ENCODE measurements at regions not wholly inside any gene's neighbourhood (a gene's known extent, or its start where the extent isn't known, plus 50 kb on each side); places are given as distances from the start of the nearest gene placed in this dataset.

DNA sequence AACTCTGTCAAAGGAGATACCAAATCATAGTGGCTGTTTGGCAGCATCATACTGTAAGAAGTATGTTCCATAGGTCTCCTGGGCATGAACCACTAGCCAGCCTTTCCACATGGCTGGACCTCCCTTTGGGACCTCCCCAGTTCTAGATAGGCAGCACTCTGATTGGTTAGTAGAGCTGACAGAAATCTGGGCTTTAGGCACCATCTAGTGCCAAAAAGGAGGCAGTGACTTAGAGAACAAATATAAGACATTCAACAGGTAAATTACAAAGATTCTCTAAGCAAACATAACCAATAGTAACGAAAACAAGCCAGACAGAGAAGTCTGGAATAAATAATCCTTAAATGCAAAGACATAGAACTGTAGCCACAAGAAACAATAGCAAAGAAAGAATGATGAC is 148.0 kb upstream of the PDE3A start:
- H3K27ac Mint-ChIP-seq: no peak overlapping the region
- CTCF ChIA-PET: no interaction called here
- H3K4me3 Mint-ChIP-seq: no peak overlapping the region
- H3K4me1 Mint-ChIP-seq (ENCODE audit: low read depth): no peaks in the 10 kb centered on the region
- H3K9me3 Mint-ChIP-seq: peaks cover 2% of the 10 kb centered on the region
- no peaks in the 10 kb centered on the region for H3K27me3 Mint-ChIP-seq (ENCODE audit: low read depth)
- no peaks in the 10 kb centered on the region for H3K36me3 Mint-ChIP-seq (ENCODE audit: low read depth)
- no peak for DNase-seq
- intact Hi-C loops (cut with micrococcal nuclease): no loop called here

DNA sequence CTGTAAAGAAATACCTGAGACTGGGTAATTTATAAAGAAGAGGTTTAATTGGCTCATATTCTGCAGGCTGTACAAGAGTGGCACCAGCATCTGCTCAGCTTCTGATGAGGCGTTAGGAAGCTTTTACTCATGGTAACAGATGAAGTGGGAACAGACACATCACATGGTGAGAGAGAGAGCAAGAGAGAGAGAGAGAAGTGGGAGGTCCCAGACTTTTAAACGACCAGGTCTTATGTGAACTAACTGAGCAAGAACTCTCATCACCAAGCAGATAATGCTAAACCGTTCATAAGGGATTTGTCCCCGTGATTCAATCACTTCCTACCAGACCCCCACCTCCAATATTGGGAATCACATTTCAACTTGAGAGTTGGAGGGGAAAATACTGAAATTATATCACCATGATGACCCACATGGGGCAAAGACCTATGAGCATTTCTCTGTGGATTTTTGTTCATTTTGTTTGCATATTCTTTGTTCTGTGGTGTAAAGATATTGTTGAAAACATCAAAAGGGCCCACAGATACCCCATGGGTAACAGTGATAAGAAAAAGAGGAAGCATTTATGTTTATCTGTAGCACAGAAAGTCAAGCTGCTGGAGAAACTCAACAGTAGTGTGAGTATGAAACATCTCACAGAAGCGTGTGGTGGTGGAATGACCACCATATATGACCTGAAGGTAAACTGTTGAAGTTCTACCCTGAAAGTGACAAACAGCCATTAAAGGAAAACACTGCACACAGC is 135.2 kb upstream of the PDE3A start:
- Mint-ChIP-seq H3K4me3 (no peak overlapping the region), H3K36me3 (ENCODE audit: low read depth) (no peaks in the 10 kb centered on the region), H3K27me3 (ENCODE audit: low read depth) (no peaks in the 10 kb centered on the region)

DNA sequence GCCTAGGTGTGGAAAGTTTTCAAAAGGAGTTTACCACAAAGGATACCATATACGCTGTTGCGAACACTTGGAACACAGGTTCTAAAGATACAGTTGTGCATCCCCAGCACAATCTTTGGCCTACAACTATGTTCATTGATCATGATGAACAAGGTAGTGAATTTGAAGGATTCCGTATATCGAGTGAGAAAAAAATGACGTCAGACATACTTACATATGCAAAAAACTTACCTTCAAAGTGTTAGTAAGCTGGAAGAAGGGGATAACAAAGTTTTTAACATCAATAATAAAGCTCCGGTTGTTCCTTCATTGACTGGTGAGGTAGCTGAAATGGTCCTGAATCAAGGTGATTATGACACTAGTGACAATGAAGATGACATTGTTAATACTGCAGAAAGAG is 133.9 kb upstream of the PDE3A start:
- Mint-ChIP-seq H3K4me3 (no peak overlapping the region), H3K36me3 (ENCODE audit: low read depth) (no peaks in the 10 kb centered on the region), H3K4me1 (ENCODE audit: low read depth) (no peaks in the 10 kb centered on the region), H3K27me3 (ENCODE audit: low read depth) (no peaks in the 10 kb centered on the region), H3K27ac (no peak overlapping the region), H3K9me3 (peaks cover 22% of the 10 kb centered on the region)
- CTCF ChIA-PET: no interaction called here
- DNase-seq: no peak
- intact Hi-C loops (cut with micrococcal nuclease): no loop called here

More for the DNA sequence above, 135.2 kb upstream of the PDE3A start:
- H3K27ac Mint-ChIP-seq: no peak overlapping the region
- no peak for DNase-seq
- no peaks in the 10 kb centered on the region for H3K4me1 Mint-ChIP-seq (ENCODE audit: low read depth)
- H3K9me3 Mint-ChIP-seq: peaks cover 19% of the 10 kb centered on the region
- intact Hi-C loops (cut with micrococcal nuclease): no loop called here
- CTCF ChIA-PET: no interaction called here

DNA sequence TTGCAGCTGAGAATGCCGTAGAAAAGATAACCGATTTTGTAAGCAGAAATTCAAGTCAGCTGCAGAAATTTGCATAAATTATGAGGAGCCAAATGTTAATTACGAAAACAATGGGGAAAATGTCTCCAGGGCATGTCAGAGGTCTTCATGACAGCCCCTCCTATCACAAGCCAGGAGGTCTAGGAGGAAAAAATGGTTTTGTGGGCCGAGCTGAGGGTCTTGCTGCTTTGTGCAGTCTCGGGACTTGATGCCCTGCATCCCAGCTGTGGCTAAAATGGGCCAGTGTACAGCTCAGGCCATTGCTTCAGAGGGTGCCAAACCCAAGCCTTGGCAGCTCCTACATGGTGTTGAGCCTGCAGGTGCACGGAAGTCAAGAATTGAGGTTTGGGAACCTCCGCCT is 131.2 kb upstream of the PDE3A start:
- no peaks in the 10 kb centered on the region for H3K4me1 Mint-ChIP-seq (ENCODE audit: low read depth)
- no peaks in the 10 kb centered on the region for H3K27me3 Mint-ChIP-seq (ENCODE audit: low read depth)
- peaks cover 16% of the 10 kb centered on the region for H3K9me3 Mint-ChIP-seq
- intact Hi-C loops (cut with micrococcal nuclease): no loop called here
- DNase-seq: no peak
- H3K36me3 Mint-ChIP-seq (ENCODE audit: low read depth): no peaks in the 10 kb centered on the region
- CTCF ChIA-PET: no interaction called here
- no peak overlapping the region for H3K27ac Mint-ChIP-seq
- no peak overlapping the region for H3K4me3 Mint-ChIP-seq

DNA sequence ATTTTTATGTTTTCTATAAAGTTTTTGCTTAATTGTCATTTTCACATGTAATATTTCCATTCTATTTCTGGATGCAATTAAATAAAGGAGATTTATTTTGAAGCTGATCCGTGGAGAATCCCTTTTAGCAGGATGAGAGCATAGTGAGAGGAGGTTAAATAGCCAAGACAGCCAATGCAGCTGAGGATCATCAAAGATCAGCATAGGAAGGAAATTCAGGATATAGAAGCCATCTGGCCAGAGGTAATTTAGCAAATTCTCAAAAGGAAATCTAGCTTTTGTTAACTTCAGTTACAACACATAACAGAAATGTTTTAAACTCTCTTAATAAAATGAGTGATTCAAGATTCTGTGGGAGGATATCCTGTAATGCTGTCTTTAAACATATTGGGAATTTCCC is 122.8 kb upstream of the PDE3A start:
- intact Hi-C loops (cut with micrococcal nuclease): no loop called here
- Mint-ChIP-seq H3K27ac (no peak overlapping the region), H3K4me3 (no peak overlapping the region), H3K9me3 (peaks cover 8% of the 10 kb centered on the region), H3K27me3 (ENCODE audit: low read depth) (no peaks in the 10 kb centered on the region), H3K4me1 (ENCODE audit: low read depth) (no peaks in the 10 kb centered on the region), H3K36me3 (ENCODE audit: low read depth) (no peaks in the 10 kb centered on the region)
- DNase-seq: no peak
- CTCF ChIA-PET: no interaction called here

DNA sequence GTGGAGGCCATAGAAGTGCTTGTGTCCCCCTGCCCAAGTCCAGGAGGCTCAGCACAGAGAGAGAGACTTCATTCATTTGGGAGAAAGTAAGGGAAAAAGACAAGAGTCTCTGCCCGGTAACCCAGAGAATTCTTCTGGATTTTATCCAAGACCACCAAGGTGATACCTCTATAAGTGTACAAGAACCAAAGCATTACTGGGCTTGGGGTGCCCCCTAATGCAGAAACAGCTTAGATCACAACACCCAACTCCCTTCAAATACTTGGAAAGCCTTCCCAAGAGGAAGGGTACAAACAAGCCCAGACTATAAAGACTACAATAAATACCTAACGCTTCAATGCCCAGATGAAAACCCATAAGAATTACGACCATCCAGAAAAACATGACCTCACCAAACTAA is 119.7 kb upstream of the PDE3A start:
- no peak for DNase-seq
- no peaks in the 10 kb centered on the region for H3K4me1 Mint-ChIP-seq (ENCODE audit: low read depth)
- H3K9me3 Mint-ChIP-seq: peaks cover 9% of the 10 kb centered on the region
- CTCF ChIA-PET: interaction anchor here (0.8 kb wide), 1 partner anchor 35 kb away, joined by 5 read pairs; no protein-coding TSS in a partner anchor
- no peak overlapping the region for H3K4me3 Mint-ChIP-seq
- no peaks in the 10 kb centered on the region for H3K36me3 Mint-ChIP-seq (ENCODE audit: low read depth)
- H3K27ac Mint-ChIP-seq: no peak overlapping the region
- intact Hi-C loops (cut with micrococcal nuclease): no loop called here
- H3K27me3 Mint-ChIP-seq (ENCODE audit: low read depth): no peaks in the 10 kb centered on the region

DNA sequence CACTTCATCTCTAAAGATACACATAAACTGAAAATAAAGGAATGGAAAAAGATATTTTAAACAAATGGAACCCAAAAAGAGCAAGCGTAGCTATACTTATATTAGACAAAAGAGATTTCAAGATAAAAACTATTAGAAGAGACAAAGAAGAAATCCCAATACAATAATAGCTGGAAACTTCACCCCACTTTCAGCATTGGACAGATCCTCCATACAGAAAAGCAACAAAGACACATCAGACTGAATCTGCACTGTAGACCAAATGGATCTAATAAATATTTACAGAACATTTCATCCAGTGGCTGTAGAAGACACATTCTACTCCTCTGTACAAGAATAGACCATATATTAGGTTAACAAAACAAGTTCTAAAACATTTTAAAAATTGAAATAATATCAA is 117.6 kb upstream of the PDE3A start:
- intact Hi-C loops (cut with micrococcal nuclease): no loop called here
- H3K27me3 Mint-ChIP-seq (ENCODE audit: low read depth): no peaks in the 10 kb centered on the region
- H3K4me1 Mint-ChIP-seq (ENCODE audit: low read depth): no peaks in the 10 kb centered on the region
- H3K4me3 Mint-ChIP-seq: no peak overlapping the region
- H3K36me3 Mint-ChIP-seq (ENCODE audit: low read depth): no peaks in the 10 kb centered on the region
- CTCF ChIA-PET: no interaction called here
- H3K27ac Mint-ChIP-seq: no peak overlapping the region
- no peak for DNase-seq
- peaks cover 9% of the 10 kb centered on the region for H3K9me3 Mint-ChIP-seq

DNA sequence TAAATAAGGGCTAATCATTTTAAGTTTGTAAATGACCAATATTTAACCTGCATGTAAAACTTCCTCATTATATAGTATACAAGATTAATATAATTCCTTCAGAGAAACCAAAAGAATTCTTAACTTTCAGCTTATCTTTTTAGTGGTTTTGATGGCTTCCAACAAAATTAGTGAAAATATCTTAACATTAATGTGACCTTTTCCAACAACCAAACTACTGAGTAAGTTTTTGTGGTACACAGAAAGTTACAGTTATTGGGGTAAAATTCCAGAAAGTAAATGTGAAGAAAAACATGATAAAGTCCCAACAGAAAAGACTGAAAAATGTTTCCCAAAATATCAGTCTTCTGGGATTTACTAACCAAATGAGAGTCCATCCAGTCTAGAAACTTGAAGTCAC is 111.0 kb upstream of the PDE3A start:
- H3K4me1 Mint-ChIP-seq (ENCODE audit: low read depth): no peaks in the 10 kb centered on the region
- intact Hi-C loops (cut with micrococcal nuclease): no loop called here
- CTCF ChIA-PET: no interaction called here
- no peak overlapping the region for H3K4me3 Mint-ChIP-seq
- no peak overlapping the region for H3K27ac Mint-ChIP-seq
- H3K9me3 Mint-ChIP-seq: no peaks in the 10 kb centered on the region
- H3K27me3 Mint-ChIP-seq (ENCODE audit: low read depth): no peaks in the 10 kb centered on the region
- H3K36me3 Mint-ChIP-seq (ENCODE audit: low read depth): no peaks in the 10 kb centered on the region
- DNase-seq: no peak

DNA sequence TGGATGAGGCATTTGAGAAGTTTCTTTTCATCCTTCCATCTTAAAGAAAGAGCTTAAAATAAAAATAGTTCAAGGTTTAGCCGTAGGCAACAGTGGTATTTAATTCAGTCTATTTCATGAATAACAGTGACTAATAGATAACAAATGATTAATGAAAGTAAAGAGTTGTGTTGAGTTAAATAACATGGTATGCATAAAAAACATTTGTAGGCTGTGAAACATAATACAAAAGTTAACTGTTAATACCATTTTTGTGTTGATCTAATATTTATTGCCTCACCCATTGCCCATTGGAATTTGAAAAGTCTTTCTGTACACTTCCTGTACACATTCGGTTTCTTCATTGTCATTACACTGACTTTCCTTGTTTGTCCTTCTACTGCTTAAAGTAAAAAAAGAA is 108.6 kb upstream of the PDE3A start:
- CTCF ChIA-PET: no interaction called here
- no peak overlapping the region for H3K27ac Mint-ChIP-seq
- no peaks in the 10 kb centered on the region for H3K27me3 Mint-ChIP-seq (ENCODE audit: low read depth)
- no peaks in the 10 kb centered on the region for H3K4me1 Mint-ChIP-seq (ENCODE audit: low read depth)
- no peaks in the 10 kb centered on the region for H3K9me3 Mint-ChIP-seq
- no peak overlapping the region for H3K4me3 Mint-ChIP-seq
- DNase-seq: no peak
- intact Hi-C loops (cut with micrococcal nuclease): no loop called here
- H3K36me3 Mint-ChIP-seq (ENCODE audit: low read depth): no peaks in the 10 kb centered on the region

DNA sequence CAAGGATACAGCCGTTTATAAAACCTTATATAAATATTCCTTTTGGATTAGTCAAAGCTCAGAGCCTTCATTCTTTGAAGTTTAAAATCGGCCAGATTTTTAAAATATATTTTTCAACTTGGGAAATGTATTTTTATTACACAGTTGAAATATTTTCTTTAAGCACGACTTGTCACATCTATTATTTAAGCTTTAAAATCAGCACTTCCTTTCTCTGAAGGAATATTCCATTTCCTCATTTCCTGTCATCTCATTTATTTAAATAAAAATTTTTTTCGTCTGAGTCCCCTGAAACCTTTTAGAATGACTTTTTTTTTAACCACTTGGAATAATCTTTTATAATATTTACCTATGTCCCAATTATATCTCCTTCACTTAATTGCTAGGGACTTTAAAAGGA is 107.5 kb upstream of the PDE3A start:
- intact Hi-C loops (cut with micrococcal nuclease): no loop called here
- no peaks in the 10 kb centered on the region for H3K27me3 Mint-ChIP-seq (ENCODE audit: low read depth)
- CTCF ChIA-PET: no interaction called here

DNA sequence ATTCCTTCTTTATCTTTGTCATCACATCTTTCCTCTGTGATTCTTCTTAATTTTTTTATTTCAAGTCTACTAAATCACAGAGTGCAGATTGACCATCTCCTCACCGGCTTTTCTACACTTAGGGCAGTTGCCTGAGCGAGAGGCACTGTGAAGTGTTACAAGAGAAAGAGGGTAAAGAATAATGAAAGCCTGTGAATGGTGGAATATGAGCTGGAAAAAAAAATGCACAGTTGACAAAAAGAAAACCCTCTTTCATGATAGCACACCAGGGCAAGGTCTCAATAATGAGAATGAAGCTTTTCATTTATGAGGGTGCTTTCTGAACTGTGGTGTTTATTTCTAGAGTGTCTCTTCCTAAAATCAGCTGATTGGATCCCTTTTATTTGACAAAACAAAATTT is 106.2 kb upstream of the PDE3A start:
- H3K4me1 Mint-ChIP-seq (ENCODE audit: low read depth): no peaks in the 10 kb centered on the region
- CTCF ChIA-PET: interaction anchor here (0.7 kb wide), 1 partner anchor 65 kb away, joined by 5 read pairs; no protein-coding TSS in a partner anchor

More for the DNA sequence above, 107.5 kb upstream of the PDE3A start:
- Mint-ChIP-seq H3K9me3 (no peaks in the 10 kb centered on the region), H3K27ac (no peak overlapping the region), H3K4me1 (ENCODE audit: low read depth) (no peaks in the 10 kb centered on the region), H3K36me3 (ENCODE audit: low read depth) (no peaks in the 10 kb centered on the region), H3K4me3 (no peak overlapping the region)
- DNase-seq: no peak

DNA sequence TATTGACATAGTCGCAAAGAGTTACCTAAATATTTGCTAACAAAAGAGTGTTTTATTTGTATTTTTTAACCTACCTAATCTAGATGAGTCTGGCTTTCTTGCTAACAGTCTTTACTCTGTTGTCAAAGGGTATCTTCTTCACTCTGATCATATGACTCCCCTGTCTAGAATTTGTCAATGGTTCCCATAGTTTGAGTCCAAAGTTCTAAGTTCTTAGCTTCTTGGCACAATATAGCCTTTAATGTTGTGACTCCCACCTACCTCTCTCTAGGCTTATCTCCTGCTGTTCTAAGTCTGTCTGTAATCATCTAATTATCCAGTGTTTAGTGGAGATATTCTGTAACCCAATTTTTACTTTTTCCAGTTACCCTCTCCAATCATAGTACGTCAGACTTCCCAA is 104.3 kb upstream of the PDE3A start:
- no peak overlapping the region for H3K4me3 Mint-ChIP-seq
- CTCF ChIA-PET: no interaction called here
- H3K36me3 Mint-ChIP-seq (ENCODE audit: low read depth): no peaks in the 10 kb centered on the region
- no peaks in the 10 kb centered on the region for H3K27me3 Mint-ChIP-seq (ENCODE audit: low read depth)
- no peak overlapping the region for H3K27ac Mint-ChIP-seq
- H3K4me1 Mint-ChIP-seq (ENCODE audit: low read depth): no peaks in the 10 kb centered on the region
- intact Hi-C loops (cut with micrococcal nuclease): no loop called here
- H3K9me3 Mint-ChIP-seq: no peaks in the 10 kb centered on the region
- no peak for DNase-seq

More for the DNA sequence above, 106.2 kb upstream of the PDE3A start:
- no peak for DNase-seq
- H3K27me3 Mint-ChIP-seq (ENCODE audit: low read depth): no peaks in the 10 kb centered on the region
- no peaks in the 10 kb centered on the region for H3K36me3 Mint-ChIP-seq (ENCODE audit: low read depth)
- intact Hi-C loops (cut with micrococcal nuclease): no loop called here
- no peak overlapping the region for H3K4me3 Mint-ChIP-seq
- no peak overlapping the region for H3K27ac Mint-ChIP-seq
- H3K9me3 Mint-ChIP-seq: no peaks in the 10 kb centered on the region

DNA sequence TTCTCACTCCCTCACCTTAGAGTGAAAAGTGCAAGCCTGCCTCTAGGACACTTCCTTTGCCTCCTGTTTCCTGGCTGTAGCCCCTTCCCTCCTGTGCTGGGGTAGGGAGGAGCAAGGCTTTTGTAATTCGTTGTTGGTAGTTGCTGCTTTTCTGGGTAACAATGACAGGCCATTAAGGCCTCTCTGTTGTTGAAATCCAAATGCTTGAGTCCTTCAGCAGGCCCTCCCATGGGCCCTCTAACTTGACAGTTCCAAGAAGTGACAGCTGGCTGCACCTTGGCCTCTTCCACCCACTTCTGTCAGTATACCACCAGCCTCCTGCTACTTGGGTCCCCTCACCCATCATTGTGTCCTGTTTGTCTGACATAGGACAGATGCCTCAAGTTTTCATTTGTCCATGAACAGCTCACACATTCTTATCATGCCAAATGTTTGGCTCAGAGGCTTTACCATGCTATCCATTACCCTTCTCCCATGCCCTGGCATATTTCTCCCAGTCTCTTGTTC is 103.7 kb upstream of the PDE3A start:
- H3K36me3 Mint-ChIP-seq (ENCODE audit: low read depth): no peaks in the 10 kb centered on the region
- H3K4me3 Mint-ChIP-seq: no peak overlapping the region

More for the DNA sequence above, 103.7 kb upstream of the PDE3A start:
- CTCF ChIA-PET: no interaction called here
- intact Hi-C loops (cut with micrococcal nuclease): no loop called here
- no peaks in the 10 kb centered on the region for H3K9me3 Mint-ChIP-seq
- H3K27ac Mint-ChIP-seq: no peak overlapping the region
- H3K27me3 Mint-ChIP-seq (ENCODE audit: low read depth): no peaks in the 10 kb centered on the region
- DNase-seq: no peak
- H3K4me1 Mint-ChIP-seq (ENCODE audit: low read depth): no peaks in the 10 kb centered on the region
